ENCODE measurements at regions not wholly inside any gene's neighbourhood (a gene's known extent, or its start where the extent isn't known, plus 50 kb on each side); places are given as distances from the start of the nearest gene placed in this dataset.
A peak's percentile ranks its signal among the peaks of the same experiment; 100 is the strongest.

DNA sequence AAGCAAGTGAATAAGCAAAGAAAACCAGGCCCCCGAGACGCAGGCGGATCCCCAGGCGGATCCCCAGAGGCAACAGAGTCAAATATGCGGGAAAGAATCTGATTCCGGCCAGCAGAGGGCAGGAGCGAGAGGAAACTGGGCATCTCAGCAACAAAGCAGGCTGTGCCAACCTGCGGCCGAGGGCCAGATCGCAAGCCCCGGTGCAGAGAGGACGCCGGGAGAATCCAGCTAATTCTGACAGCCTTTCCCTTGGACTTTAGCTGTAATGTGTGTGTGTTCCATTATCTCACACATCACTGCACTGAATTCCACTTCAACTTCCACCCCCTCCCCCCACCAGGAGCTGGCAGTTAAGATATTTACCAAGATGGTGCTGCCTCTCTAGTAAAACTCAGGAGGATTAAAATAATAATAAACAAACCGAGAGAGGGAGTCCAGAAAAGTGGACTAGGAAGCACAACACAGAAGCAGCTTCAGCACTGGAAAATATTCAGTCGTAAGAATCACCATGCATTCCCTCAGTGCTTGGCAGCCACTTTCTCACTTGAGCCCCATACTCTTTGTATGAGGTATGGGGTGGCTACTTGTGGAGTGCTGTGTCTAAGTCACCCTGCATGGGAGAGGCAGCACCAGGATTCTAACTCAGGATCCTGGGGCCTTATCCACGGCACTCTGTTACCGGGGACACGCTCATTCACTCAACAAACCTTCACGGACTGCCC lies 66.2 kb upstream of the SNX9 start (continued):
- TF ChIP-seq GATA2 (CRISPR knock-in tag; IDR thresholded peaks at IDR 0.05) (no peak), RCOR1 (IDR thresholded peaks at IDR 0.05; ENCODE audit: low read length) (no peak), RXRA (IDR thresholded peaks at IDR 0.05; ENCODE audit: borderline replicate concordance, low read depth) (no peak), EP300 (IDR thresholded peaks at IDR 0.05; ENCODE audit: borderline replicate concordance in 1 of 2, low read depth in 1 of 2, low read length in 1 of 2) (no peak), ELF1 (IDR thresholded peaks at IDR 0.05) (no peak), JUND (IDR thresholded peaks at IDR 0.05) (no peak), SMC3 (IDR thresholded peaks at IDR 0.05; ENCODE audit: low read depth, low read length) (peak; percentile 91), MEF2A (IDR thresholded peaks at IDR 0.05; ENCODE audit: borderline replicate concordance, low read depth) (no peak), FOSL2 (IDR thresholded peaks at IDR 0.05; ENCODE audit: borderline replicate concordance, low read depth) (no peak), EZH2phosphoT487 (IDR thresholded peaks at IDR 0.05; ENCODE audit: borderline replicate concordance, low read depth) (no peak)
- TF ChIP-seq, protein P1, sequence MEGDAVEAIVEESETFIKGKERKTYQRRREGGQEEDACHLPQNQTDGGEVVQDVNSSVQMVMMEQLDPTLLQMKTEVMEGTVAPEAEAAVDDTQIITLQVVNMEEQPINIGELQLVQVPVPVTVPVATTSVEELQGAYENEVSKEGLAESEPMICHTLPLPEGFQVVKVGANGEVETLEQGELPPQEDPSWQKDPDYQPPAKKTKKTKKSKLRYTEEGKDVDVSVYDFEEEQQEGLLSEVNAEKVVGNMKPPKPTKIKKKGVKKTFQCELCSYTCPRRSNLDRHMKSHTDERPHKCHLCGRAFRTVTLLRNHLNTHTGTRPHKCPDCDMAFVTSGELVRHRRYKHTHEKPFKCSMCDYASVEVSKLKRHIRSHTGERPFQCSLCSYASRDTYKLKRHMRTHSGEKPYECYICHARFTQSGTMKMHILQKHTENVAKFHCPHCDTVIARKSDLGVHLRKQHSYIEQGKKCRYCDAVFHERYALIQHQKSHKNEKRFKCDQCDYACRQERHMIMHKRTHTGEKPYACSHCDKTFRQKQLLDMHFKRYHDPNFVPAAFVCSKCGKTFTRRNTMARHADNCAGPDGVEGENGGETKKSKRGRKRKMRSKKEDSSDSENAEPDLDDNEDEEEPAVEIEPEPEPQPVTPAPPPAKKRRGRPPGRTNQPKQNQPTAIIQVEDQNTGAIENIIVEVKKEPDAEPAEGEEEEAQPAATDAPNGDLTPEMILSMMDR (IDR thresholded peaks at IDR 0.05) = peak; percentile 76
- TF ChIP-seq, protein P2, sequence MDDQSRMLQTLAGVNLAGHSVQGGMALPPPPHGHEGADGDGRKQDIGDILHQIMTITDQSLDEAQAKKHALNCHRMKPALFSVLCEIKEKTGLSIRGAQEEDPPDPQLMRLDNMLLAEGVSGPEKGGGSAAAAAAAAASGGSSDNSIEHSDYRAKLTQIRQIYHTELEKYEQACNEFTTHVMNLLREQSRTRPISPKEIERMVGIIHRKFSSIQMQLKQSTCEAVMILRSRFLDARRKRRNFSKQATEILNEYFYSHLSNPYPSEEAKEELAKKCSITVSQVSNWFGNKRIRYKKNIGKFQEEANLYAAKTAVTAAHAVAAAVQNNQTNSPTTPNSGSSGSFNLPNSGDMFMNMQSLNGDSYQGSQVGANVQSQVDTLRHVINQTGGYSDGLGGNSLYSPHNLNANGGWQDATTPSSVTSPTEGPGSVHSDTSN (IDR thresholded peaks at IDR 0.05) = no peak
- TF ChIP-seq, protein P3, sequence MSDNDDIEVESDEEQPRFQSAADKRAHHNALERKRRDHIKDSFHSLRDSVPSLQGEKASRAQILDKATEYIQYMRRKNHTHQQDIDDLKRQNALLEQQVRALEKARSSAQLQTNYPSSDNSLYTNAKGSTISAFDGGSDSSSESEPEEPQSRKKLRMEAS (IDR thresholded peaks at IDR 0.05; ENCODE audit: low read depth) = peak; percentile 28; the same call in 1 of the 2 replicates

DNA sequence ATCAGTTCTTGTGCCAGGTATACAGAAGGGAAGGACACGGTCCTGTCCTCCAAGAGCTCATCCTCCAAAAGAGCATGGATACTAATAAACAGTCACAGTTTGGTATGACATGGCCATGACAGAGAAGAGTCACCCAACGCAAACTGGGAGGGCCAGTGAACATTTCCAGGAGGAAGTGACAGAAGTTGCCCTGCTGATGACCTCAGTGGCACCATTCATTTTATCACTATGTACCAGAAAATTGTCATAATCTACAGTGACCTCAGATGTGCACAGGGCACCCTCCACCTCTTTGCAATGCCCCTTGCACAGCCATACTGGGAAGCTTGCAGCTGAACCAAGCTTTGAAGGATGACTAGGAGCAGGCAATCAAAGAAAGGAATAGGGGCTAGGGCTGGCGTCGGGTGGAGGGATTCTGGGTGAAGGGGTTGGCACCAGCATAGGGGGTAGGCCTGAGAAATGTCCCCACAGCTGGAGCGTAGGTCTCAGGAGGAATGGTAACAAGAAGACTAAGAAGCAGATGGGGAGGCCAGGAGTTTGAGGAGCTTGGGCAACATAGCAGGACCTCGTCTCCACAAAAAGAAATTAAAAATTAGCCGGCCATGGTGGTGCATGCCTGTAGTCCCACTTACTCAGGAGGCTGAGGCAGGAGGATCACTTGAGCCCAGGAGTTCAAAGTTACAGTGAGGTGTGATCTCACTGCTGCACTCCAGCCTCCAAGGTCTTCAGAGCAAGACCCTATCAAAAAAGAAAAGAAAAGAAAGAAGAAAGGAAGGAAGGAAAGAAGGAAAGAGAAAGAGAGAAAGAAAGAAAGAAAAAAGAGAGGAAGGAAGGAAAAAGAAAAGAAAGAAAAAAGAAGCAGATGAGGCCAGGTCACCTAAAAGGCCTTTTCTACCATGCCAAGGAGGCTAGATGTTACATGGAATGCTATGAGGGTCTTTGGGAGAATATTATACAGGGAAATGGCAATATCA lies 65.3 kb upstream of the SNX9 start:
- H3K9me3 ChIP-seq = no peaks in the 10 kb centered on the region
- POLR2A ChIA-PET = interaction anchor here (0.5 kb wide), 1 partner anchor 435 kb away, joined by 3 read pairs; no protein-coding TSS in a partner anchor
- 96% methylated on average over 6 of the region's 7 CpGs for WGBS (ENCODE audit: low lambda C conversion rate)
- TF ChIP-seq TCF12 (IDR thresholded peaks at IDR 0.05) = no peak
- TF ChIP-seq MXI1 (IDR thresholded peaks at IDR 0.05; ENCODE audit: low read depth, low read length) = no peak
- TF ChIP-seq EZH2phosphoT487 (IDR thresholded peaks at IDR 0.05; ENCODE audit: borderline replicate concordance, low read depth) = no peak
- TF ChIP-seq, protein P4, sequence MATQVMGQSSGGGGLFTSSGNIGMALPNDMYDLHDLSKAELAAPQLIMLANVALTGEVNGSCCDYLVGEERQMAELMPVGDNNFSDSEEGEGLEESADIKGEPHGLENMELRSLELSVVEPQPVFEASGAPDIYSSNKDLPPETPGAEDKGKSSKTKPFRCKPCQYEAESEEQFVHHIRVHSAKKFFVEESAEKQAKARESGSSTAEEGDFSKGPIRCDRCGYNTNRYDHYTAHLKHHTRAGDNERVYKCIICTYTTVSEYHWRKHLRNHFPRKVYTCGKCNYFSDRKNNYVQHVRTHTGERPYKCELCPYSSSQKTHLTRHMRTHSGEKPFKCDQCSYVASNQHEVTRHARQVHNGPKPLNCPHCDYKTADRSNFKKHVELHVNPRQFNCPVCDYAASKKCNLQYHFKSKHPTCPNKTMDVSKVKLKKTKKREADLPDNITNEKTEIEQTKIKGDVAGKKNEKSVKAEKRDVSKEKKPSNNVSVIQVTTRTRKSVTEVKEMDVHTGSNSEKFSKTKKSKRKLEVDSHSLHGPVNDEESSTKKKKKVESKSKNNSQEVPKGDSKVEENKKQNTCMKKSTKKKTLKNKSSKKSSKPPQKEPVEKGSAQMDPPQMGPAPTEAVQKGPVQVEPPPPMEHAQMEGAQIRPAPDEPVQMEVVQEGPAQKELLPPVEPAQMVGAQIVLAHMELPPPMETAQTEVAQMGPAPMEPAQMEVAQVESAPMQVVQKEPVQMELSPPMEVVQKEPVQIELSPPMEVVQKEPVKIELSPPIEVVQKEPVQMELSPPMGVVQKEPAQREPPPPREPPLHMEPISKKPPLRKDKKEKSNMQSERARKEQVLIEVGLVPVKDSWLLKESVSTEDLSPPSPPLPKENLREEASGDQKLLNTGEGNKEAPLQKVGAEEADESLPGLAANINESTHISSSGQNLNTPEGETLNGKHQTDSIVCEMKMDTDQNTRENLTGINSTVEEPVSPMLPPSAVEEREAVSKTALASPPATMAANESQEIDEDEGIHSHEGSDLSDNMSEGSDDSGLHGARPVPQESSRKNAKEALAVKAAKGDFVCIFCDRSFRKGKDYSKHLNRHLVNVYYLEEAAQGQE (IDR thresholded peaks at IDR 0.05; ENCODE audit: low read depth, low read length) = no peak
- TF ChIP-seq, protein P5, sequence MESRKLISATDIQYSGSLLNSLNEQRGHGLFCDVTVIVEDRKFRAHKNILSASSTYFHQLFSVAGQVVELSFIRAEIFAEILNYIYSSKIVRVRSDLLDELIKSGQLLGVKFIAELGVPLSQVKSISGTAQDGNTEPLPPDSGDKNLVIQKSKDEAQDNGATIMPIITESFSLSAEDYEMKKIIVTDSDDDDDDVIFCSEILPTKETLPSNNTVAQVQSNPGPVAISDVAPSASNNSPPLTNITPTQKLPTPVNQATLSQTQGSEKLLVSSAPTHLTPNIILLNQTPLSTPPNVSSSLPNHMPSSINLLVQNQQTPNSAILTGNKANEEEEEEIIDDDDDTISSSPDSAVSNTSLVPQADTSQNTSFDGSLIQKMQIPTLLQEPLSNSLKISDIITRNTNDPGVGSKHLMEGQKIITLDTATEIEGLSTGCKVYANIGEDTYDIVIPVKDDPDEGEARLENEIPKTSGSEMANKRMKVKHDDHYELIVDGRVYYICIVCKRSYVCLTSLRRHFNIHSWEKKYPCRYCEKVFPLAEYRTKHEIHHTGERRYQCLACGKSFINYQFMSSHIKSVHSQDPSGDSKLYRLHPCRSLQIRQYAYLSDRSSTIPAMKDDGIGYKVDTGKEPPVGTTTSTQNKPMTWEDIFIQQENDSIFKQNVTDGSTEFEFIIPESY (IDR thresholded peaks at IDR 0.05; ENCODE audit: borderline replicate concordance, low read depth) = no peak
- no peak for TF ChIP-seq SMC3 (IDR thresholded peaks at IDR 0.05; ENCODE audit: low read depth, low read length)
- no peak for TF ChIP-seq EP300 (IDR thresholded peaks at IDR 0.05; ENCODE audit: borderline replicate concordance in 1 of 2, low read depth in 1 of 2, low read length in 1 of 2)
- TF ChIP-seq SIN3A (IDR thresholded peaks at IDR 0.05; ENCODE audit: borderline replicate concordance, low read depth, low read length) = no peak
- TF ChIP-seq RCOR1 (IDR thresholded peaks at IDR 0.05; ENCODE audit: low read length) = no peak

More for the DNA sequence above, 65.3 kb upstream of the SNX9 start:
- H3K27me3 ChIP-seq (ENCODE audit: insufficient read depth) = no peaks in the 10 kb centered on the region
- CTCF ChIA-PET = interaction anchor here (0.6 to 3.2 kb wide), 87 partner anchors 8 to 443 kb away, joined by 3 to 69 read pairs (median 4); no protein-coding TSS in a partner anchor
- no peak for DNase-seq
- no peaks in the 10 kb centered on the region for H3K79me2 ChIP-seq (ENCODE audit: insufficient read depth)
- H3K9ac ChIP-seq = no peak overlapping the region
- no peak overlapping the region for H3K4me3 ChIP-seq (ENCODE audit: low read depth in 2 of 2, low read length in 1 of 2)
- peaks cover 18 to 20% of the 10 kb centered on the region in 2 experiments; a peak in 3 of 4 replicates for H3K4me1 ChIP-seq (ENCODE audit: control insufficient read depth in 1 of 2, insufficient read depth in 2 of 2, low read depth in 1 of 2, low read length in 1 of 2)
- H3K9me2 ChIP-seq = no peaks in the 10 kb centered on the region
- H4K20me1 ChIP-seq (ENCODE audit: insufficient read depth) = no peaks in the 10 kb centered on the region
- H2AFZ ChIP-seq (ENCODE audit: low read depth) = no peak overlapping the region
- no peaks in the 10 kb centered on the region for H3K36me3 ChIP-seq (replicated peaks in 1 of 2; ENCODE audit: control insufficient read depth in 1 of 2, insufficient read depth in 2 of 2, low read length in 1 of 2)
- no peak overlapping the region for H3K4me2 ChIP-seq
- H3F3A ChIP-seq (replicated peaks; ENCODE audit: insufficient read depth) = peaks cover 20% of the 10 kb centered on the region
- H3K27ac ChIP-seq (ENCODE audit: low read depth in 2 of 2, low read length in 1 of 2) = no peak overlapping the region

Data from SK-N-SH (cell line).